ENCODE measurements at regions not wholly inside any gene's neighbourhood (a gene's known extent, or its start where the extent isn't known, plus 50 kb on each side); places are given as distances from the start of the nearest gene placed in this dataset.
"Not testable (repeated sequence)": the region's sequence is repeated elsewhere in the genome, so short reads cannot be mapped to it uniquely, and the experiment has no call there.

DNA sequence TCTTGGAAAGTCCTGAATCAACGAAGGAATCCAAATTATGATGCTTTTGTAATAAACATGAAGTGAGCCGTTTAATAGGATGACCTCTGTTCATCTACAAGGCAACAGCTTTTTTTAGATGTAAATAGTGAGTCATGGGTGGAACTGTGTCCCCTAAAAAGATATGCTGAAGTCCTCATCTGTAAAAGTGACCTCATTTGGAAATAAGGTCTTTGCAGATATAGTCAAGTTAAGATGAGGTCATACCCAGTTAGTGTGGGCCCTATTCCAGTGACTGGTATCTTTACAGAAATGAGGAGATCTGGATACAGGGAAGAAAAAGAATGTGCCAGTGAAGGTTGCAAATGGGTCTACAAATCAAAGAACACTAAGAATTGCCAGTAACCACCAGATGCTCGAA is 1287.3 kb upstream of the ADGRL4 start:
- H3K4me3 ChIP-seq: no peak overlapping the region
- intact Hi-C loops (cut with DNase I): no loop called here
- no peak overlapping the region for H3K27ac ChIP-seq
- no peaks in the 10 kb centered on the region for H3K9me3 ChIP-seq
- no peaks in the 10 kb centered on the region for H3K27me3 ChIP-seq
- no peaks in the 10 kb centered on the region for H3K36me3 ChIP-seq
- ATAC-seq (no peak), DNase-seq (no peak)
- TF ChIP-seq, protein P1, sequence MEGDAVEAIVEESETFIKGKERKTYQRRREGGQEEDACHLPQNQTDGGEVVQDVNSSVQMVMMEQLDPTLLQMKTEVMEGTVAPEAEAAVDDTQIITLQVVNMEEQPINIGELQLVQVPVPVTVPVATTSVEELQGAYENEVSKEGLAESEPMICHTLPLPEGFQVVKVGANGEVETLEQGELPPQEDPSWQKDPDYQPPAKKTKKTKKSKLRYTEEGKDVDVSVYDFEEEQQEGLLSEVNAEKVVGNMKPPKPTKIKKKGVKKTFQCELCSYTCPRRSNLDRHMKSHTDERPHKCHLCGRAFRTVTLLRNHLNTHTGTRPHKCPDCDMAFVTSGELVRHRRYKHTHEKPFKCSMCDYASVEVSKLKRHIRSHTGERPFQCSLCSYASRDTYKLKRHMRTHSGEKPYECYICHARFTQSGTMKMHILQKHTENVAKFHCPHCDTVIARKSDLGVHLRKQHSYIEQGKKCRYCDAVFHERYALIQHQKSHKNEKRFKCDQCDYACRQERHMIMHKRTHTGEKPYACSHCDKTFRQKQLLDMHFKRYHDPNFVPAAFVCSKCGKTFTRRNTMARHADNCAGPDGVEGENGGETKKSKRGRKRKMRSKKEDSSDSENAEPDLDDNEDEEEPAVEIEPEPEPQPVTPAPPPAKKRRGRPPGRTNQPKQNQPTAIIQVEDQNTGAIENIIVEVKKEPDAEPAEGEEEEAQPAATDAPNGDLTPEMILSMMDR (IDR thresholded peaks at IDR 0.05): no peak
- no peaks in the 10 kb centered on the region for H3K4me1 ChIP-seq

DNA sequence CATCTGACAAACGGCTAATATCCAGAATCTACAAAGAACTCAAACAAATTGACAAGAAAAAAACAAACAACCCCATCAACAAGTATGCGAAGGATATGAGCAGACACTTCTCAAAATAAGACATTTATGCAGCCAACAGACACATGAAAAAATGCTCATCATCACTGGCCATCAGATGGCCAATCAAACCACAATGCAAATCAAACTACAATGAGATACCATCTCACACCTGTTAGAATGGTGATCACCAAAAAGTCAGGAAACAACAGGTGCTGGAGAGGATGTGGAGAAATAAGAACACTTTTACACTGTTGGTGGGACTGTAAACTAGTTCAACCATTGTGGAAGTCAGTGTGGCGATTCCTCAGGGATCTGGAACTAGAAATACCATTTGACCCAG is 1282.2 kb upstream of the ADGRL4 start:
- H3K9me3 ChIP-seq; H3K4me1 ChIP-seq; H3K4me3 ChIP-seq; intact Hi-C loops (cut with DNase I); ATAC-seq; H3K27ac ChIP-seq; H3K36me3 ChIP-seq; H3K27me3 ChIP-seq; DNase-seq: not testable (repeated sequence)

DNA sequence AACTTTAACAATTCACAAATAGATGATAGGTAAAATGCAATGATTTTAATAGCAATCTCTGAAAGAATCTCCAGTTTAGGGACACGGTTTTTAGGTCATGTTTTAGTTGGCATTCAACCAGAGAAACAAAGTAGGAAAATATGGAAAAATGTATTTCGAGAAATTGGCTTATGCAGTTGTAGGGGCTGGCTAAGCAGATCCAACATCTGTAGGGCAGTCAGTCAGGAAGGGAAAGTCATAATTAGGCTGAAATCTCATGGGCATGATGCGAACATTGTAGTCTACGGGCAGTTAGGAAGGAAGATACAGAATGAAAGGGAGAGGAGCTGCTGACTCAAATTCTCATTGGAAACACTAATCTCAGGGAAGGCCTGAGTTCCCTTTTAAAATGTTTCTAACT is 1276.0 kb upstream of the ADGRL4 start:
- H3K4me3 ChIP-seq: no peak overlapping the region
- no peaks in the 10 kb centered on the region for H3K27me3 ChIP-seq
- TF ChIP-seq, protein P1 (IDR thresholded peaks at IDR 0.05): no peak
- no peak for DNase-seq
- intact Hi-C loops (cut with DNase I): no loop called here
- no peak for ATAC-seq
- no peaks in the 10 kb centered on the region for H3K4me1 ChIP-seq
- no peaks in the 10 kb centered on the region for H3K9me3 ChIP-seq
- no peaks in the 10 kb centered on the region for H3K36me3 ChIP-seq
- H3K27ac ChIP-seq: no peak overlapping the region

DNA sequence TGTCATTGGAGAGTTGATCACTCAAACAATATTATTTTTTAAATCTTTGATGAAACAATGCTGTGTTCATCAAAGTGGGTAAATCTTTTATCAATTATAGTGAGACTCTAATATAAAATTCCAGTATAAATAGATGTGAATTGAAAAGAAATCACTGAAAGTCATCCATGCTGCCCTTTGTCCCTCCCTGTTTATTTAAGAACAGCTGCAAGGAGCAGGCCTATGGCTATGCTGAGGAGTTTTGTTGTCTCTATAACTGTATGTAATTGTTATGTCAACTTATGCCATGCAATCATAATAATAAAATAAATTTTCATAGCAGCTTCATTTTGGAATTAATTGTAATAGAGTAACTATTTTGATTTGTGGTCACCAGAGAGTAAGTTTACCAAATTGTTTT is 1272.4 kb upstream of the ADGRL4 start:
- TF ChIP-seq, protein P1 (IDR thresholded peaks at IDR 0.05): no peak
- no peaks in the 10 kb centered on the region for H3K27me3 ChIP-seq
- H3K4me1 ChIP-seq: no peaks in the 10 kb centered on the region
- ATAC-seq: no peak
- no peak overlapping the region for H3K4me3 ChIP-seq
- H3K27ac ChIP-seq: no peak overlapping the region
- intact Hi-C loops (cut with DNase I): no loop called here
- H3K36me3 ChIP-seq: no peaks in the 10 kb centered on the region
- DNase-seq: no peak
- H3K9me3 ChIP-seq: no peaks in the 10 kb centered on the region

DNA sequence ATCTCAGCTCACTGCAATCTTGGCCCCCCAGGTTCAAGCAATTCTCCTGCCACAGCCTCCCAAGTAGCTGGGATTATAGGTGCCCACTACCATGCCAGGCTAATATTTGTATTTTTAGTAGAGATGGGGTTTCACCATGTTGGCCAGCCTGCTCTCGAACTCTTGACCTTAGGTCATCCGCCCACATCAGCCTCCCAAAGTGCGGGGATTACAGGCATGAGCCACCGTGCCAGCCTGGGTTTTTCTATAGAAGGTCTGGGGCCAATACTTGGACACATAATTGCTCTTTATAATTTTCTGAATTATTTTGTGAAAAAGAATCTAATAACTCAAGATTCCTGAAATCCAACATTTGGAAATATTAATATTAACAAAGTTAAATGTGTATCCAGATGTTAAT is 1267.7 kb upstream of the ADGRL4 start:
- H3K9me3 ChIP-seq: no peaks in the 10 kb centered on the region
- H3K36me3 ChIP-seq: no peaks in the 10 kb centered on the region
- DNase-seq (no peak), ATAC-seq (no peak)
- TF ChIP-seq, protein P1 (IDR thresholded peaks at IDR 0.05): no peak
- intact Hi-C loops (cut with DNase I): no loop called here
- H3K4me1 ChIP-seq: no peaks in the 10 kb centered on the region
- no peaks in the 10 kb centered on the region for H3K27me3 ChIP-seq
- H3K27ac ChIP-seq: no peak overlapping the region
- no peak overlapping the region for H3K4me3 ChIP-seq

DNA sequence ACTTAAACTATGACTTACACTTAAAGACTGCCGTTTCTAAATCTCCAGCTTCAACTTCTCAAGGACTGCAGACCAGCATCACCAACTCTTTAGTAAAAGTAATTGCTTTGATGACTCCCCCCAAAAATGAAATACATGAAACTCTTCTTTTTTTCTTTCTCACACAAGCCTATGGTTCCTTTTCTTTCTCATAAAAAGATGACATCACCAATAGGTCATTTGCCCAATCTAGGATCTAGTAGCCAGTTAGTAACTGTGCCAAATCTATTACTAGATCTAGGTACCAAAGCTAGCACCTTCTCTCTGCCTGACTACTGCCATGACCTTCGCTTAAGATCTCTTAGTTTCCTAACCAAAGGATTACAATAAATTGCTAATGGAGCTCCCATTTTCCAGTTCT is 1266.0 kb upstream of the ADGRL4 start:
- no peak overlapping the region for H3K4me3 ChIP-seq
- ATAC-seq (no peak), DNase-seq (no peak)
- no peaks in the 10 kb centered on the region for H3K4me1 ChIP-seq
- no peaks in the 10 kb centered on the region for H3K27me3 ChIP-seq
- TF ChIP-seq, protein P1 (IDR thresholded peaks at IDR 0.05): no peak
- H3K27ac ChIP-seq: no peak overlapping the region
- H3K36me3 ChIP-seq: no peaks in the 10 kb centered on the region
- H3K9me3 ChIP-seq: no peaks in the 10 kb centered on the region
- intact Hi-C loops (cut with DNase I): no loop called here
